SKM-1 (cell line): ENCODE measurements at regions not wholly inside any gene's neighbourhood (a gene's known extent, or its start where the extent isn't known, plus 50 kb on each side); places are given as distances from the start of the nearest gene placed in this dataset.

Source experiments
- DNase-seq: peaks from one replicate; lab custom pipeline; 2025; ENCODE audit not compliant: unreplicated experiment; lab: John Stamatoyannopoulos, UW

GRCh38 chr10:6741541-6741941 is 161.5 kb upstream of the PRKCQ start:
- DNase-seq, result no peak

- DNase-seq, result no peak
These were observed 159.6 kb upstream of the PRKCQ start for GRCh38 chr10:6739530-6740174.

GRCh38 chr10:6738112-6738768 is 158.2 kb upstream of the PRKCQ start:
- DNase-seq, result no peak

GRCh38 chr10:6737758-6738111 is 157.7 kb upstream of the PRKCQ start:
- DNase-seq, result no peak

GRCh38 chr10:6737080-6737641 is 157.1 kb upstream of the PRKCQ start:
- no peak for DNase-seq

DNA sequence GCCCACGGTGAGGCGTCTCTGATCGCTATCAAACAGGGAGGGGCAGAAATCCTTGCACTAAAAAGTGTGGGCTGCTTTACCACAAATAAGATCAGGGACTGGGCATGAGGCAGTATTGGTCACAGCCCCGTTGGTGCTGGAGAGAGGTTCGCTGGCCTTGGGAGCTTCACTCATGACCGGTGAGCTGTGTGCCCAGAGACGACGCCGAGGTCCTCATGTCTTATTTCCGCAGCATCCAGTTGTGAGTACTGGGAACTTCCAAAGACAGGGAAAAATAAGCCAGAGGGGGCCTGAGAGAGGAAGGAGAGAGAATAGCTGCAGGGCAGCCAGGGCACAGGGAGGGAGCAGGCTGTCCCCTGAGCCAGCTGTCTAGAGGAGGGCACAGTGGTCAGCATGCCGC is 154.2 kb upstream of the PRKCQ start:
- DNase-seq, result no peak

DNA sequence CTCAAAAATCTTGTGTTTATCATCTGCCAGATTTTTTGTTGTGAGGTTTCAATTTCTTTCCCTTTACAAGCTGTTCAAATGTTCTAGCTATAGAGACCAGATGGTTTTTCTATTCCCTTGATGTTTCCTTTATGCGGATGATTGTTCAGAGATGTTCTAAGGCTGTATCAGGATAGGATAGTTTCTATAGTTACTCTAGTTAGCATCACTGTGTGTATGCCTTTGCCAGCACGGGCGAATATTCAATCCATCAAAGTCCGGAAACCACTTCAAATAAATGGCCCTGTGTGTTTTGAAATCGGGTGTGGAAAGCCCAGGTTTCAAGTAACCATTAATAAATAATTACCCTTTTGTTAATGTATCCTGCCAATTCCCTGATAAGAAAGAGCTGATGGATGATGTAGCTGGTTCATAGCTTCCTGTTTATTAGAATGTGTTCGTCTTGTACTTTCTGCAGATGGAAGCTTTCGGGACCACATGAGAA is 149.8 kb upstream of the PRKCQ start:
- DNase-seq, result no peak

DNA sequence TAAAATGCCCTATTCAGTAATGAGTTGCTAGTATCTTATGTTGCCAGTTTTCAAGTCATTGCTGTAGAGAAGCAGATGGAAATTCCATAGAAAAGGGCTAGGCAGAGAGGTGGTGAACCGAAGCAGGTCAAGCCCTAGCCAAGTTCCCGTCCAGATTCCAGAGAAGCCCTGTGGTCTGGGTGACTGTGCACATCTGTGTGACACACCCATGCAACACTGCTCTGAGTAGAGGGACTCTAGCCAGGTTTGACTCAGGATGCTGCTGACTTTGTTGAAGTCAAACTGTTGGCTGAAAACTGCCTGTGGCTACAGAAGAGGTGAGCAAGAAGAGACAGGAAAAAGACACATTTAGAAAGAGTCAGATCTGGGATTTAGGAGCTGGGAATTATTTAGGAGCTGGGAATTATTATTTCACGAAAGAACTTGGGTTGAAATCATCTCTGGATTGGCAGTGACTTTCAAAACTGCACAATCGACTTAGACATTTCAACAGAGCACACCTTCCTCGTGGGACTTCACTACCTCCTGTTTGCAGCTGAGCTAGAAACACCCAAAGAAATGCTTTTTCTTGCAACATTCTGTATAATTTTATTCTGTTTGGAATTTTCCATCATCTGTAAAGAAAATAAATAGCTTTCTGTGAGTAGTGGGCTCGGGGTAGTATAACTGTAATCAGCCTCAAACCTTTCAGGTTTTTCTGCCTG is 149.1 kb upstream of the PRKCQ start:
- no peak for DNase-seq

DNA sequence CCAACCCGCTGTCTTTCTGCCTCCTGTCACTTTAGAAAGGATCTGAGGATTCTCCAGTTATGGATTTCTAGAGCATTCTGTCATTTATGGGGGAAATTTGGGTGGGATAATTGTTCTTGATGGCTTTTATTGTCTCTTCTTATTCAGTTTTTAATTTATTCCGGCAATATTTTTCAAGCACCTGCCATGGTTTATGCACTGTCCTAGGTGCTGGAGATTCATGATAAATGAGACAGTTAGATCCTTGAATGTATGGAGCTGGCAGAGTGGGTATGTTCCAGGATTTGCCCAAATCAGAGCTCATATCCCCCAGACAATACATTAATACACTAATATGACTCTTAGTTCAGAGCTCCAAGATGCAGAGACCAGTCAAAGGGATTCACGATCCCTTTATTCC is 146.8 kb upstream of the PRKCQ start:
- DNase-seq, result no peak

GRCh38 chr10:6722616-6723004 is 142.5 kb upstream of the PRKCQ start:
- DNase-seq, result no peak

DNA sequence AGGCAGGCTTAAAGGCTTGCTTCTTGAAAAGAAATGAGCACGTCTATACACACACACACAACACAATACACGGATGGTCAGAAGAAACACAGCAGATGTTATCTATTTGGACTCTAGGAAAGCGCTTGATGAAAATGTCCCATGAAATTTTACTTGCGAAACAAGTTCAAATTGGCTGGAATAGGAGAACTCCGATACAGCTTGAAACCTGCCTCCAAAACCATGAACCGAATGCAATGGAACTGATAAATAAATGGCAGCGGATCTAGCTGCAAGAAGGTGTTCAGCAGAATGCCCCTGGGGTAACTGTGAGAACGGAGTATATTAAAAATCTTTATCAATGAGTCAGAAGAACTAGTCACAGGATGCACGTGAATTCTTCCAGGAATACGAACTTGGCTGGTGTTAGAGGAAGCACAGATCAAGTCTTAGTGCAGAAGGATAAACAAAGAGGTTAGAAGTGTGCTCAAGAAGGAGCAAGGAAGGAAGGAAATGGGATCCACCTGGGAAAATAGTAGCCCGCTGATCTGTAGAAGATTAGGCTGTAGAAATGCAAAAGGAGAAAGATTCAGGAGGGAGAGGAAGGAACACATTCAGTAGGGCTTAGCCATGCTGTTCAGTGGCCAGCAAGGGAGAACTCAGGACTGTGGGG is 142.0 kb upstream of the PRKCQ start:
- DNase-seq, result no peak

DNA sequence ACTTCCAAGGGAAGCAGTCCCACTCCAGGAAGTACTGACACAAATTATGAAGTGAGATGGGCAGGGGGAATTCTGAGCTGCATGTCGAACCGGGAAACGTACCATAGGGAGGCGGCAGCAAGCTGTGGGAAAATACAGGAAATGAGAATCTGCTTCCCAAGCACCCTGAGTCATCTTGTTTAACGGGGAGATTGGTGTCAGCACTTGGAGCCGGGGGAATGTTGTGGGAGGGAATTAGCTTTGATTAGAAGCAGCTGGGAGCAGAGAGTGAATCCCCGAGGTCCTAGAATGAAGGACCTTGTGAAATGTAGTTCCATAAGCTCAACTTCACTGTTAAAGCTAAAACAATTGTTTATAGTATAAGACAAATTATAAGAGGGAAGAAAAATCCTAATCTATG is 141.4 kb upstream of the PRKCQ start:
- DNase-seq, result no peak

DNA sequence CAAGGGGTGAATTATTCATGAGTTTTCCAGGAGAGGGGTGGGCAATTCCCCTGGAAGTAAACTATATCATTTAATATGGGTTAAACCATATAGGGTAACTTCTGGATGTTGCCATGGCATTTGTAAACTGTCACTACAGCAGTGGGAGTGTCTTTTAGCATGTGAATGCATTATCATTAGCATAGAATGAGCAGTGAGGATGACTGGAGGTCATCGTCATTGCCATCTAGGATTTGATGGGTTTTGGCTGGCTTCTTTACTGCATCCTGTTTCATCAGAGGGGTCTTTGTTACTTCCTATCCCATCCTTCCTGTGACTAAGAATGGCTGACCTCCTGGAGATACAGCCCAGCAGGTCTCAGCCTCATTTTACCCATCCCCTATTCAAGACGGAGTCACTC is 139.5 kb upstream of the PRKCQ start:
- no peak for DNase-seq

- DNase-seq, result no peak
These were observed 138.5 kb upstream of the PRKCQ start for GRCh38 chr10:6718550-6718949.

DNA sequence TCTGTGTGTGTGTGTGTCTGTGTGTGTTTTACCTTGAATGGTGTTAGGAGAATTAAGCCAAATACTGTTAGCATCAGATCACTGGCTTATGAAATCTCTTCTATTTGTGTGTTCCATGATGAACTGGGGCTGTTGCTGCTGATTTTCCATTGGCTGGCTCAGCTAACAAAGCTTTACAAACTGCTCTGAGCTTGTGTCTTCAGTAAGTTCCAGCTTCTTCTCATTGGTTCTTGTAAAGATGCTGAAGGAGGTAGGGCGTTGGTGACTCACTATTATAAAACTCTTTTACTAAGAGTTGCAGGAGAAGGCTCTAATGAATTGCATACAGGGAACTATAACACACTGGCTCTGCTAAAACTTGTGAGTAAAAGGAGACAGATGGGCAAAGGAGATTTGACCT is 136.4 kb upstream of the PRKCQ start:
- DNase-seq, result no peak

- DNase-seq, result no peak
These were observed 133.6 kb upstream of the PRKCQ start for GRCh38 chr10:6713716-6714115.

DNA sequence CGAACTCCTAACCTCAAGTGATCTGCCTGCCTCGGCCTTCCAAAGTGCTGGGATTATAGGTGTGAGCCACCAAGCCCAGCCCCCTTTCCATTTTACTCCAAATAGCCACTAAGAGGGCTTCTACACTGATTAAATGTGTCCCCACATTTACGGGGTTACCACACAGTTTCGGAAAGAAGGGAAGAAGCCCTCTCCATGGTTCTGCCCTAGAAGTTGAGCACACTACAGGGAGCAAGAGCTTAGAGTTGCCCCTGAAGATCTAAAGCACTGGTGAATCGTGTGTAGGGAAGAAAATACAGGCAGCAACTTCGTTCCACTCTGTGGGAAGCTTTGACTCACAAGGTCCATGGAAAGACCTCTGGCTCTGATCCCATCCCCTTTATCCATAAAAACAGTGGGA is 133.0 kb upstream of the PRKCQ start:
- no peak for DNase-seq

GRCh38 chr10:6711881-6712280 is 131.8 kb upstream of the PRKCQ start:
- no peak for DNase-seq

DNA sequence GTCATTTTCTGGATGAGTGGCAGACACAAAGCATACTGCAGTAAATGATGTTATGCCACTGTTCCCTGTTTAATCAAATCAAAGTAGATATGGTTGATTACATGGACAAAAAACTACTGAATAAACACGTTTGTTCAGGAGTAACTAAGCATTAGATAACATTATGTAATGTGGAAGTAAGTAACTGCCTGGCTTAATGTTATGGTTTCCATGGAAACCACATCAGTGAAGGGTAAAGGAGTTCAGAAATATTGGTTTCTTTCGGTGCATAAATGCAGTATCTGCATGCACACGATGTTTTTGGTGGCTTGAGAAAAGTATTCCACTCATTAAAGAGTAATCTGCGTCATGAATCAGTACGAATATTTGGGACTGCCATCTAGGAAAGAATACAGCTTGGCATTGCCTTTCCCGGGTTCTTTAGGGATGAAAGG is 131.3 kb upstream of the PRKCQ start:
- no peak for DNase-seq

DNA sequence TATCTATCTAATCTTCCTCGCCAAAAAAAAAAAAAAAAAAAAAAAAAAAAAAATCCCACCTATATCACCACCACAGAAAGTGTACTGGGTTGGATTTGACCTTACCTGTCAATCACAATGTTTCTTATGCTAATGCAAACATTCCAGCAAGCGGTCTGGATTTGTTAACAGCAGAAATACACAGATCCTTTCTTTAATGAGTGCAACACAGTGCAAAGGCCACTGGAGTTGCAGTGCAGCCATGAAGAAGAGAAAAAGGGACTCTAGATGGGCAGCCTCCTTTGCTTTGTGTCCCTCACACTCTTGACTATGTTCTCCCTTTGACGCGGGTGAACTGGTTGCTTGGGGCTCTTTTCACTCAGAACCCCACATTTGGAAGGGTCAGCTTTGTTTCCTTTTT is 127.3 kb upstream of the PRKCQ start:
- DNase-seq, result no peak

DNA sequence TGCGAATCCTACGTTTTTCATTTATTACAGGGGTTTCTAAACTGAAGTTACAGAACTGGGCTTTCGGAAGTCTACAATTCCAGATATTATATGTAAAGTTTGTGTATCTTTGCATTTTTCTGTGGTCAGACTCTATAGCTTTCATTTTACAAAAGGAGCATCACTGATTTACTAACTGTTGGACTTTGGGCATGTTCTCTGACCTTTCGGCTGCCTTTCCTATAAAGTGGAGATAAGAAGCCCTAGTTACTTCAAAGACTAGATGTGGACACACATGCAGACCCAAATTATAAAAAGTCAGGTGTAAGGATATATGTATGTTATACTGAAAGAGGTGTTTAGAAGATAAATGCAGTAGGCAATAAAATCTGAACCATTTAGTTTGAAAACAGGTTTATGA is 126.6 kb upstream of the PRKCQ start:
- no peak for DNase-seq

DNA sequence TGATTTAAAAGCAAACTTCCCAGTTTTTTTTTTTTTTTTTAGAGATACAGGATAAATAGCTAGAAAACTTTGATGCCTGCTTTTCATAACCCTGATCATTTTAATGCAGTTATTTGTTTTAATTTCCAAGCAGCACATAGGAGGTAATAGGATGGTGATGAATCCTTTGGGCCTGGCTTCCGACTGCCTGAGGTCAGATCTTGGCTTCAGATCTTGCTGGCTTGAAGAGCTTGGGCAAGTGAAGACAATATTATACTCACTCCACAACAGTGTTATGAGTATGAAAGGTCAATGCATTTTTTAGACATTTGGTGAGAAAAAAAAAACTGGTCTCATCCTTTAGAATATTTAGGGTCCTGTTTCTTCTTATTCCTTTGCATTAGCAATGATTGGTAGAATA is 124.8 kb upstream of the PRKCQ start:
- no peak for DNase-seq
